HPDE6-E6E7 (cell line): ENCODE measurements at regions not wholly inside any gene's neighbourhood (a gene's known extent, or its start where the extent isn't known, plus 50 kb on each side); places are given as distances from the start of the nearest gene placed in this dataset.
"Not testable (repeated sequence)": the region's sequence is repeated elsewhere in the genome, so short reads cannot be mapped to it uniquely, and the experiment has no call there.

Experiments used
- DNase-seq: peaks from one replicate; pipeline ENCODE4 v3.0.0; 2011; ENCODE audit warnings: missing footprints; ENCODE audit errors: extremely low spot score

- no peak for DNase-seq
Measured at GRCh38 chr2:195313962-195314361, 343.1 kb upstream of the SLC39A10 start.

GRCh38 chr2:195312662-195313061, 344.4 kb upstream of the SLC39A10 start:
- no peak for DNase-seq

- no peak for DNase-seq
Measured at GRCh38 chr2:195308163-195308562, 348.9 kb upstream of the SLC39A10 start.

GRCh38 chr2:195307751-195308150, 349.3 kb upstream of the SLC39A10 start:
- no peak for DNase-seq

- DNase-seq = no peak
Measured at GRCh38 chr2:195304310-195304709, 352.7 kb upstream of the SLC39A10 start.

GRCh38 chr2:195300631-195301030, 356.4 kb upstream of the SLC39A10 start:
- no peak for DNase-seq

- DNase-seq = no peak
Measured at GRCh38 chr2:195299600-195299999, 357.4 kb upstream of the SLC39A10 start.

- no peak for DNase-seq
Measured at GRCh38 chr2:195296490-195296889, 360.5 kb upstream of the SLC39A10 start.

- no peak for DNase-seq
Measured at GRCh38 chr2:195289081-195289480, 367.9 kb upstream of the SLC39A10 start.

- DNase-seq = no peak
Measured at GRCh38 chr2:195279840-195280427, 377.1 kb upstream of the SLC39A10 start.

- DNase-seq = no peak
Measured at GRCh38 chr2:195270466-195271039, 386.5 kb upstream of the SLC39A10 start.

- DNase-seq = no peak
Measured at GRCh38 chr2:195269220-195269619, 387.8 kb upstream of the SLC39A10 start.

GRCh38 chr2:195257979-195258378, 399.0 kb upstream of the SLC39A10 start:
- no peak for DNase-seq

- no peak for DNase-seq
Measured at GRCh38 chr2:195252018-195252417, 405.0 kb upstream of the SLC39A10 start.

- DNase-seq = no peak
Measured at GRCh38 chr2:195251214-195251613, 405.8 kb upstream of the SLC39A10 start.

GRCh38 chr2:195238826-195239225, 418.2 kb upstream of the SLC39A10 start:
- DNase-seq = no peak

- DNase-seq = no peak
Measured at GRCh38 chr2:195238379-195238778, 418.6 kb upstream of the SLC39A10 start.

GRCh38 chr2:195228547-195228946, 428.5 kb upstream of the SLC39A10 start:
- DNase-seq = not testable (repeated sequence)

- no peak for DNase-seq
Measured at GRCh38 chr2:195214072-195214471, 443.0 kb upstream of the SLC39A10 start.

- no peak for DNase-seq
Measured at GRCh38 chr2:195212586-195212985, 444.4 kb upstream of the SLC39A10 start.

- DNase-seq = no peak
Measured at GRCh38 chr2:195202163-195202845, 454.7 kb upstream of the SLC39A10 start.

- no peak for DNase-seq
Measured at GRCh38 chr2:195199864-195200263, 457.2 kb upstream of the SLC39A10 start.

- no peak for DNase-seq
Measured at GRCh38 chr2:195181059-195181705, 475.8 kb upstream of the SLC39A10 start.
